ENCODE measurements at regions not wholly inside any gene's neighbourhood (a gene's known extent, or its start where the extent isn't known, plus 50 kb on each side); places are given as distances from the start of the nearest gene placed in this dataset.

GRCh38 chr17:69921046-69921445, 154.0 kb upstream of the KCNJ16 start:
- no peak for TF ChIP-seq CTCF (IDR thresholded peaks at IDR 0.05; ENCODE audit: low read depth, low read length)
- no peak for TF ChIP-seq EZH2phosphoT487 (IDR thresholded peaks at IDR 0.05; ENCODE audit: low read depth)
